Mammary epithelial cell (primary cell): ENCODE measurements at regions not wholly inside any gene's neighbourhood (a gene's known extent, or its start where the extent isn't known, plus 50 kb on each side); places are given as distances from the start of the nearest gene placed in this dataset.

Experiments used
- CTCF ChIP-seq, 2 donors: IDR thresholded peaks in 1 of 2; conservative IDR thresholded peaks in 1 of 2; 2 replicates each; pipeline ENCODE4 v1.5.1; 2011 to 2012; ENCODE audit warnings: inconsistent platforms in 2 of 2, low read length in 2 of 2, mild to moderate bottlenecking in 2 of 2, control low read depth in 1 of 2, low read depth in 1 of 2; ENCODE audit not compliant: insufficient read depth in 1 of 2; ENCODE audit errors: extremely low read depth in 1 of 2
- EZH2 ChIP-seq: IDR thresholded peaks from 2 replicates; pipeline ENCODE4 v1.6.1; 2012; ENCODE audit warnings: low read length, inconsistent platforms, borderline replicate concordance

GRCh38 chr18:49716035-49716434 lies 97.3 kb downstream of the ACAA2 start:
- TF ChIP-seq EZH2: no peak
- TF ChIP-seq CTCF (conservative IDR thresholded peaks at IDR 0.05 in 1 of 2, IDR thresholded peaks at IDR 0.05 in 1 of 2; ENCODE audit: extremely low read depth in 1 of 2, insufficient read depth in 1 of 2, low read depth in 1 of 2, low read length in 2 of 2): no peak
